Effector CD8-positive, alpha-beta T cell (primary cell): ENCODE measurements at regions not wholly inside any gene's neighbourhood (a gene's known extent, or its start where the extent isn't known, plus 50 kb on each side); places are given as distances from the start of the nearest gene placed in this dataset.
"Not testable (repeated sequence)": the region's sequence is repeated elsewhere in the genome, so short reads cannot be mapped to it uniquely, and the experiment has no call there.

Experiments used
- DNase-seq: peaks from one replicate; lab custom pipeline; 2025; lab: John Stamatoyannopoulos, UW

DNA sequence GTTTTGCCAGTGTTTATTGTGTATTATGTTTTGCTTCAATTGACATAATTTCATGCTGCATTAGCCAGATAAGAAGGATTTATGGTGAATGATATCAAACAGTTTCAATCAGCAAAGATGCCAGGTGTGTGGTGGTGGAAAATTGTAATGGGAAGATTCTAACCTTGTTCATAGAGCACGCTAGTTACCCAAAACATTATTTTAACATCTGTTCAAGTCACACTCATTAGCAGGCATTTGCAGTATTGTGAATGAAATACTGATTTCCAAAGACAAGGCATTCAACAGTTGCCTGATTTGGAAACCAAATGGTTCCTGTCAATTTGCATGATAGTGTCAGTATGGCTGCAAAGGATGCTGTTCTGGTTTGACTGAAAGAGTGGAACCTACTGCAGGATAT lies 129.7 kb downstream of the EPC1 start:
- DNase-seq, result no peak

DNA sequence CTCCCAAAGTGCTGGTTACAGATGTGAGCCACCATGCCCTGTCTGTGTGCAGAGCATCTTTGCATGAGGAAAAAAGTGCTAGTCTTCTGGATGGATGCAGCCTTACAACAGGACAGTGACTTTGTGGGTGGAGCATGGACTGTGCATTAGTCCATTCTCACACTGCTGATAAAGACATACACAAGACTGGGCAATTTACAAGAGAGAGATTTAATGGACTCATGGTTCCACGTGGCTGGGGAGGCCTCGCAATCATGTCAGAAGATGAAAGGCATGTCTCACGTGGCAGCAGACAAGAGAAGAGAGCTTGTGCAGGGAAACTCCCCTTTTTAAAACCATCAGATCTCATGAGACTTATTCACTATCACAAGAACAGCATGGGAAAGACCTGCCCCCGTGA lies 133.1 kb downstream of the EPC1 start:
- not testable (repeated sequence) for DNase-seq

- no peak for DNase-seq
Measured at GRCh38 chr10:32211046-32211363, 136.0 kb downstream of the EPC1 start.

DNA sequence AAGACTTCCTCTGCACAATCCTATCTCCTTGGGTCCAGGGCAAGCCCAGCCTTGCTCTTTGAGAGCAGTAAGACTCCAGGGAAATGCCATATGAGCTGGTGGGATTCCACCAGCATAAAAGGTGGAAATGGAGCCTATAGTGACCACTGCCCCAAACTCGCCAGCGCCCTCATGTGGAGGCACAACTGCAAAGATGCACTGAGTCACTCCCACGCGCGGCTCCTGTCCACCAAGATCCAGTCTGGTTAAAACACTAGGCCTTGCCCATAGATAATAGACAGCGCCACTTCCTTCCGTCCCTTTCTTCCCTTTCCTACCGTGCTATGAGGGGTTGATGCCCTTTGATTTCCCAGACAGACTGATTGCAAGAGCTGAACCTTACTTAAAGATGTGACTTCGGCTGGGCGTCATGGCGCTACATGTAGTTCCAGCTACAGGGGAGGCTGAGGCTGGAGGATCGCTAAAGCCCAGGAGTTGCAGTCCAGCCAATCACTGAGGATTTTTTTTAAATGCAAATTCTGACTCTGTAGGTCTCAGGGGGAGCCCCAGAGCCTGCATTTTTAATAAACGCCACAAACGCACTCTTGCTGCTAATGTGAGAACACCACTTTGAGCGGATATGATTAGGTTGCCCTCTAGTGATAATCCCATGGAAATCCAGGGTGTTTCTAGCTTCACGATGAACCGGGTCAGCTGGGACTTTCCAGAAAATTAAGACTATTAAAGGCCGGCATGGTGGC lies 136.5 kb downstream of the EPC1 start:
- no peak for DNase-seq

DNA sequence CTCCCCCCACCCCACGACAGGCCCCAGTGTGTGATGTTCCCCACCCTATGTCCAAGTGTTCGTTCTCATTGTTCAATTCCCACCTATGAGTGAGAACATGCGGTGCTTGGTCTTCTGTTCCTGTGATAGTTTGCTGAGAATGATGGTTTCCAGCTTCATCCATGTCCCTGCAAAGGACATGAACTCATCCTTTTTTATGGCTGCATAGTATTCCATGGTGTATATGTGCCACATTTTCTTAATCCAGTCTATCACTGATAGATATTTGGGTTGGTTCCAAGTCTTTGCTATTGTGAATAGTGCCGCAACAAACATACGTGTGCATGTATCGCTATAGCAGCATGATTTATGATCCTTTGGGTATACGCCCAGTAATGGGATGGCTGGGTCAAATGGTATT lies 139.0 kb downstream of the EPC1 start:
- not testable (repeated sequence) for DNase-seq

DNA sequence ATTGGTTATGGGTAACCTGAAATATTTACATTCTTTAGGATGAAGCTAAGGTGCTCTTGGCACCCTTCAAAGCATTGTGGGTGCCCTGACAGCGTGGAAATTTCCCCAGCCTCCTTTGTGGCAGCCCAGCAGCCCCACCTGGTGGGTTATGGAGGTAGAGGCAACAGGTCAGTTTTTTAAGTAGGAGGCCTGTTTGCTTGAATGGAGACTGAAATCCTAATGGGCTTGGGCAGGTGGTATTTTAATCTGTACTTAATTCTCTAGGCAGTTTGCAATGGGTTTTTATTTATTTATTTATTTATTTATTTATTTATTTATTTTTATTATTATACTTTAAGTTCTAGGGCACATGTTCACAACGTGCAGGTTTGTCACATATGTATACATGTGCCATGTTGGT lies 139.4 kb downstream of the EPC1 start:
- peak; percentile 24 for DNase-seq

GRCh38 chr10:32205670-32206069 lies 141.3 kb downstream of the EPC1 start:
- no peak for DNase-seq

- DNase-seq, result no peak
Measured at GRCh38 chr10:32204606-32205005, 142.4 kb downstream of the EPC1 start.

DNA sequence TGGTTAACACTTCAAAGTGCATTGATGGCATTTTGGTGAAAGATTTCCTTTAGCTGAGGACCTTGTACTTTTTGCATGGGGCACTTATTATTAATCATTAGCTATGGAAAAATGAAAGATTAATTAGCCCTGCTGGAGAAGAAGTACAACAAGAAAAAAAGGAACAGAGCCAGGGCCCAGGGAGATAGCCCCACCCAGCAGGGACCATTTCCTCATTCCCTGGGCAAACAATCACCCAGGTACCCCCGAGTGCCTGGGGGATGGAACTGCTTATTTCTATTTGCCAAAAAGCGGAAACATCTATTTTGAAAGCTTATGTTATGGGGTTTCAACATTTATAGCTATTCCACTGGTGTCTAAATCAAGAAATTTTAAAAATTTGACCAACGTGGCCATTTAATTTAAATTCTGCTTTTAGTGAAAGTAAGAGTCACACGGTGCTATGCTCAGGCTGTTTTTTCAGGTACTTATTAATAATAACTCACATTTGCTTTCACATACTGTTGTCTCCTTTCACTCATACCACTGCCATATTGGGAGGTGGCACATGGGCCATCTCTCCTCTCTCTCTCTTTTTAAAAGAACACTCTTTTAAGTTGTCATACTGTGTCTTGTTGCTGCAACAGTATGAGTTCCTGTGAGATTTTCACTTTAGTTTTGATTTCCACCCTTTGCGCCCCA lies 143.6 kb upstream of the KIF5B start:
- no peak for DNase-seq

DNA sequence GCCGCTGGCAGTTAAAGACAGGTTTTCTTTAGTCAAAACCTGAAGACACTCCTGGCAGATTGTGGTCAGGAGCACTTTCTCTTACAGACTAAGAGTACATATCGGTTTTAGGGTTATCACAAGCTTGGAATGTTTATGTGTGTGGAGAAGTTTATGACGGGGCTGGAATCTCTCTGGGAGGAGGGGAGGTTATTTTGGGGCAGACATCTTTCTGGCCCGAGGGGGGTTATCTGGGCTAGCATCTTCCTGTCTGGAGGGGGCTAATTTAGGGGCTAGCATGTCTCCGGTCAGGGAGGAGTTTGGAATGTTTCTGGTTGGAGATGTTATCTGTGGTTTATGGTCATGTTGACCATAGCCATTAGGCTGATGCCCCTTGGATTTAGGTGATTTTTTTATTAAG lies 141.2 kb upstream of the KIF5B start:
- DNase-seq, result no peak

- DNase-seq, result no peak
Measured at GRCh38 chr10:32190890-32191491, 134.8 kb upstream of the KIF5B start.

- DNase-seq, result no peak
Measured at GRCh38 chr10:32189400-32190084, 133.3 kb upstream of the KIF5B start.

DNA sequence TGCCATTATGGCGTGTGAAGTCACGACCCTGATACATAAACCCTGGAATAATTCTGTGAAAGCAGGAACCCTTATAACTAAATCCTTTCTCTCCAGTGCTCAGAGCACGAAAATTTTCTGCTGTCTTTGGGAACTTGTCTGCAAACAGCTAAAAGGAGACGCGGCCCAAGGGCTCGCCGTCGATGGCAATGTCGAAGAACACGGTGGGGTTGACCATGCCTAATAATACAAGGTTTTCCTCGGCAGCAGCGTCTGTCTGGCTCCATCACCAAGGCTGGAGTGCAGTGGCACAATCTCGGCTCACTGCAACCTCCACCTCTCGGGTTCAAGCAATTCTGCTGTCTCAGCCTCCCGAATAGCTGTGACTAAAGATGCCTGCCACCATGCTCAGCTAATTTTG lies 132.4 kb upstream of the KIF5B start:
- DNase-seq, result not testable (repeated sequence)

- DNase-seq, result no peak
Measured at GRCh38 chr10:32187686-32188085, 131.5 kb upstream of the KIF5B start.

DNA sequence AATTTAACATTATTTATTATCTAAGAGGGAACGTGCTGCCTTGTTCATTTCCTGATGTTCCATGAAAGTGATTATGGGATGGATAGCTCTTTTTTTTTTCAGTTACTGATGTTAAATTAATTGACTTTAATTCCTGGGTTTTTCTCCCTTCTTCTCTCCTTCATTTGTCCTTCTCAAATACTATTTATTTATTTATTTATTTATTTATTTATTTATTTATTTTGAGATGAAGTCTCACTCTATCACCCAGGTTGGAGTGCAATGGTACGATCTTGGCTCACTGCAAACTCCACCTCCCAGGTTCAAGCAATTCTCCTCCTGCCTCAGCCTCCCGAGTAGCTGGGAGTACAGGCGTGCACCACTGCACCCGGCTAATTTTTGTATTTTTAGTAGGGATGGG lies 127.4 kb upstream of the KIF5B start:
- not testable (repeated sequence) for DNase-seq

DNA sequence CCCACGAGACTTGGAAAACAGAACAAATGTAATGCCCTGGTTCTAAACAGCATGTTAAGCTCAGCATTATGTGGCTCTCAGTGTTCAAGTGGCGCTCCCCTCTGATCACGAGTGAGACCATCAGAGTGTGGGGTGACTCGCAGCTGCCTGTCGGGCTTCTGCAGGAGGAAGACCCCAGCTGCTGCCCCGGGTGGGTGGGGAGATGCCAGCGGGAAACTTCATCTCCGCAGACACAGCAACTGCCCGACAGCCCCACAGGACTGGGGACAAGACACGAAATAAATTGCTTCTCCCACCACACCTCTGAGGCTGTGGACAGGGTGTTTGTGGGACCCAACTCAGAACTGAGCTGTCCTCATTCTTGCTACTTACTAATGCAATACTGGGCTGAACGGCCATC lies 126.3 kb upstream of the KIF5B start:
- DNase-seq, result no peak

- no peak for DNase-seq
Measured at GRCh38 chr10:32180390-32181280, 124.4 kb upstream of the KIF5B start.

DNA sequence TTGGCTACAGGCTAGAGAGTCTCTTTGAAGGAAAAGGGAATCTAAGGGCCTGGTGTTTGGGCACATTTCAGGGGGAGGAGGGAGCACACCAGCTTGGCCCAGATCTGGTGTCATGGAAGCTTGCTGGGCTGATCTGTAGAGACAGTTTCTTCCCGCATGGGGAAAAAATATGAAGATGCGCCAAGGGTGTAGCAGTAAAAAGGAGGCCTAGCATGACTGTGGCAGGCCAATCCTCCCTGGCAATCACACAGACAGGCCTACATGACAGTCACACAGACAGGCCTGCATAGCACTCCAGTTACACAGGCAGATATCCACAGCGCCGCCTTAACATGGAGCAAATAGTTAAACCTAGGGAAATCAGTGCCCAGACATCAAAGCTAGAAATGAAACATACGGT lies 123.6 kb upstream of the KIF5B start:
- DNase-seq, result no peak

GRCh38 chr10:32177594-32177993 lies 121.4 kb upstream of the KIF5B start:
- DNase-seq, result not testable (repeated sequence)

DNA sequence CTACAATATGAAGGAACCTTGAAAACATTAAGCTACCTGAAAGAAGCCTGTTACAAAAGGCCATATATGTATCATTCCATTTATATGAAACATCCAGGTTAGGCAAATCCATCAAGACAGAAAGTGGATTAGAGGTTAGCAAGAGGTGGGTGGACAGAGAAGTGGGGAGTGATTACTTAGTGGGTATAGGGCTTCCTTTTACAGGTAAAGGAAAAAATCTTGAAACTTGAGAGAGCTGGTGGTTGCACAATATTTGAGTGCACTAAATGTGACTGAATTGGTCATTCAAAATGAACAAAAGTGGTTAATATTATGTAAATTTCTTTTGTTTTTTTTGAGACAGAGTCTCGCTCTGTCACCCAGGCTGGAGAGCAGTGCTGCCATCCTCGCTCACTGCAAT lies 119.4 kb upstream of the KIF5B start:
- DNase-seq, result no peak

DNA sequence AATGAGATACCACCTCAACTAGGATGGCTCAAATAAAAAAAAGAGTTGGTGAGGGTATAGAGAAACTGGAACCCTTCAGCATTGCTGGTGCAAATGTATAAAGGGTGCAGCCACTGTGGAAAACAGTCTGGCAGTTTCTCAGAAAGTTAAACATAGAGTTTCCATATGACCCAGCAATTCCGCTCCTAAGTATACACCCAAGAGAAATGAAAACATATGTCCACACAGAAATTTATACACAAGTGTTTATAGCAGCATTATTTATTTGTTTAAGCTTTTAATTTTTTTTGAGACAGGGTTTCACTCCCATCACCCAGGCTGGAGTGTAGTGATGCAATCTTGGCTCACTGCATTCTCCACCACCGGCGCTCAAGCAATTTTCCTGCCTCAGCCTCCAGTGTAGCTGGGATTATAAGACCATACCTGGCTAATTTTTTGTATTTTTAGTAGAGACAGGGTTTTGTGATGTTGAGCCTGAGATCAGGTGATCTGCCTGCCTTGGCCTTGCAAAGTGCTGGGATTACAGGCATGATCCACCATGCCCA lies 118.2 kb upstream of the KIF5B start:
- DNase-seq, result no peak

GRCh38 chr10:32171204-32171603 lies 115.0 kb upstream of the KIF5B start:
- DNase-seq, result no peak
